ENCODE measurements at regions not wholly inside any gene's neighbourhood (a gene's known extent, or its start where the extent isn't known, plus 50 kb on each side); places are given as distances from the start of the nearest gene placed in this dataset.

DNA sequence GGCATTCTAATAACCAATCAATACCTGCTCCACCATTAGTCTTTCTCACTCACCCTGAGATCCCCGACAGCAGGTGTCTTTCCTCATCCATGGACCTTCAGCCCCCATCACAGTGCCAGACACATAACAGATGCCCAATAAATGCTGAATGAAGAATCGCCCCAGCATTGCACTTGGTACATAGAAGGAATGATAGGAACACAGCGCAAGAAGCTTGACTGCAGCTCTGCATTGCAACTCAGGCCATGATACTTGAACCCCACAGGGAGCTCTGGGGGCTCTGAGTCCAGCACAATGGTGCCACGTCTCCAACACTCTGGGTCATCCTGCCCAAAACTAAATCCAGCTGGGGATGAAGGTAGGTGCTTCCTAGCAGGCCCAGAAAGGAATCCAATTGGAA, 355.0 kb upstream of the SLC30A5 start:
- TF ChIP-seq, protein P1, sequence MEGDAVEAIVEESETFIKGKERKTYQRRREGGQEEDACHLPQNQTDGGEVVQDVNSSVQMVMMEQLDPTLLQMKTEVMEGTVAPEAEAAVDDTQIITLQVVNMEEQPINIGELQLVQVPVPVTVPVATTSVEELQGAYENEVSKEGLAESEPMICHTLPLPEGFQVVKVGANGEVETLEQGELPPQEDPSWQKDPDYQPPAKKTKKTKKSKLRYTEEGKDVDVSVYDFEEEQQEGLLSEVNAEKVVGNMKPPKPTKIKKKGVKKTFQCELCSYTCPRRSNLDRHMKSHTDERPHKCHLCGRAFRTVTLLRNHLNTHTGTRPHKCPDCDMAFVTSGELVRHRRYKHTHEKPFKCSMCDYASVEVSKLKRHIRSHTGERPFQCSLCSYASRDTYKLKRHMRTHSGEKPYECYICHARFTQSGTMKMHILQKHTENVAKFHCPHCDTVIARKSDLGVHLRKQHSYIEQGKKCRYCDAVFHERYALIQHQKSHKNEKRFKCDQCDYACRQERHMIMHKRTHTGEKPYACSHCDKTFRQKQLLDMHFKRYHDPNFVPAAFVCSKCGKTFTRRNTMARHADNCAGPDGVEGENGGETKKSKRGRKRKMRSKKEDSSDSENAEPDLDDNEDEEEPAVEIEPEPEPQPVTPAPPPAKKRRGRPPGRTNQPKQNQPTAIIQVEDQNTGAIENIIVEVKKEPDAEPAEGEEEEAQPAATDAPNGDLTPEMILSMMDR (IDR thresholded peaks at IDR 0.05): no peak
- TF ChIP-seq POLR2A (IDR thresholded peaks at IDR 0.05): no peak

Data from lower leg skin (tissue), 3 donors.